T-helper 1 cell (primary cell): ENCODE measurements at regions not wholly inside any gene's neighbourhood (a gene's known extent, or its start where the extent isn't known, plus 50 kb on each side); places are given as distances from the start of the nearest gene placed in this dataset.
"Not testable (repeated sequence)": the region's sequence is repeated elsewhere in the genome, so short reads cannot be mapped to it uniquely, and the experiment has no call there.

Source experiments
- DNase-seq, 5 donors: peaks; one replicate each; pipeline ENCODE4 v3.0.0-alpha.2; 2012 to 2020

DNA sequence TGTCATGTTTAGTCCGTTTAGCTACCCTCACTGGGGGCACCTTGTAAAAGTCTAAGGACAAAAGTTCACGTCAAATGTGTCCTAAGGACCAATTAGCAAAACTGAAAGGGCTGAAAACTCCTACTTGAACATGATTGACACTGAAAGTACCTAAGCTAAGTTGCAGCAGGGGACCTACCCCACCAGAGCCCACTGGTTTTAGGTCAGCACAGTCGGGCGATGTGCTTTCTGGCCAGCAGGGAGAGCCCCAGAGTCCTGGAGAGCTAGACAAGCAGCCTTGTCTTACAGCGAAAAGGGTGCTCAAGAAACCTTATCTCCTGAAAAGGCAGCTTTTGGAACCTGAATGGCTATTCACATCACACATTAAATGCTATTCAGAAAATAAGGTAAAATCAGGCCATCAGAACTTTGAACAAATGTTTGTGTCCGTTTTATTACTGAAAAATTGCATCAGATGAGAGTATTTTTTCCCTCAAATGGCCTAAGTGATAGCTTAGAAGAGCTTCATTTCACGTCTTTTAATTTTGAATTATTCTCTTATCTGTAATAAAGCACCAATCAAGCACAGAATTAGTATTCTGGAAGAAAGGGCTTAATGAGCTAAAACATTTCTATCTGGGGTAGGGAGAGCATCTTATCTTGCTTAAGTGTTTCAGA, 52.2 kb upstream of the MKI67 start:
- DNase-seq: peak in 4 of 5 donors; percentile 11 to 72 (median 15)

DNA sequence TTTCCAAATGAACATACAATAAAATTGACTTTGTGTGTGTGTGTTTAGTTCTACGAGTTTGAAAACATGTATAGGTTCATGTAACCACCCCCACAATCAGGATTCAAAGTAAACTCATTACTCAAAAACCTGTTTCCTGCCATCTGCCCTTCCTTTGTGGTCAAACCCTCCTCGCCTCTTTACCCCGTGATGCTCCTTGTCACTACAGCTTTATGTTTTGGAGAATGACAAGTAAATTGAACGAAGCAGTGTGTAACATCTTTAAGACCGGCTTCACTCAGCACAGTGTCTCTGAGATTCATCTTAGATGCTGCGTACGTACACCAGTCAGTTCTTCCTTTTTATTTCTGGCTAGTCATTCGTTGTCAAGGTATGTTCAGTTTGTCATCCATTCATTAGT, 54.6 kb upstream of the MKI67 start:
- DNase-seq: peak in 3 of 5 donors; percentile 5 to 92 (median 22)

DNA sequence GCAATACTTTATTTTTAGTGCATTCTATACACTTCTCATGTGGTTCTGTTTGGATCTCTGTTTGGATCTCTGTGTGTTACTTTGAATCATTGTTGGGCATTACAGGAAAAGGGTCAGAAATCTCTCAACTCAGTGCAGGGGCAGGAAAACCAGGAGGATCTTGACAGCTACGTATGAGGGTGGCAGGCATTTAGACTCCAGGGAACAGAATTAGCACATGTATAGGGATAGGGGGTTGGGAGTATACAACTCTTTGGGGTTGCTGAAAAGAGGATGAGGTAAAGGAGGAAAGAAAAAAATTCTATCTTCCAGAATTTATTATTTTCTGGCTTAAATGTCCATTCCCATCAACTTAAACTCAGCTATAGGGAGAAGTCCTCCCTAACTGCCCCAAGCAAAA, 59.4 kb upstream of the MKI67 start:
- no peak for DNase-seq

DNA sequence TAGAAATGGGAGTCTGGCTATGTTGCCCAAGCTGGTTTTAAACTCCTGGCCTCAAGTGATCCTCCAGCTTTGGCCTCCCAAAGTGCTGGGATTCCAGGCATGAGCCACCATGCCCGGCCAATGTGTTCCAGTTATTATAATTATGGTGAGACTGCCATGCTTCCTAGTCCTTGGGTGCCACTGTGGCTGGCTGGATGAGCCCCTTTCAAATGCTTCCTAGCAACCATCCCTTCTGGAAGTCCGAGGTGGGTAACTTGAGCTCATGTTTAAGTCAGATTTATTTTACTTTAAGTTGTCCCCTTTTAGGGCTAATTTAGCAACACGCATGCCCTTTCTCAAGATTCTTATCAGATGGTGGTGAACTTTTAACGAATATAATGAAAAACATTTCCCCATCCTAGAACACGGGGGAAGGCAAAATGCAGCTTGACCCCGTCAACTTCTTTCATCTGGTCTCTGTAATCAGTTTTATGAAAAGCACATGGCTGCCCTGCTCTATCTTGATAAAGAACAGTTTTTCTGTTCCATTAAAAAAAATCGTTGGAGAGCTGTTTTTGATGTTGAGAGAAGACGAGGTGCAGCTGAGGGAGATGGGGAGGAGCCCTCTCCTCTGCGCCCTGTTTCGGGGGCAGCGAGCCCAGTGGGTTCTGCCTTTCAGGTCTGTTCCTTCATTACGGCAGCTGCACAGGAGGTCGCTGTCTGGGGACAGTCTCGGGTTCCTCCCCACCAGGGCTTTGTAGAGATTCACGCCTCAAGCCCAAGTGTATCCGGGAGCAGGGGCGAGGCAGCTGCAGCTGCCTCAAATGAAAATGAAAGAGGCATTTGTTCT, 61.0 kb upstream of the MKI67 start:
- DNase-seq: peak in 1 of 5 donors; percentile 69

DNA sequence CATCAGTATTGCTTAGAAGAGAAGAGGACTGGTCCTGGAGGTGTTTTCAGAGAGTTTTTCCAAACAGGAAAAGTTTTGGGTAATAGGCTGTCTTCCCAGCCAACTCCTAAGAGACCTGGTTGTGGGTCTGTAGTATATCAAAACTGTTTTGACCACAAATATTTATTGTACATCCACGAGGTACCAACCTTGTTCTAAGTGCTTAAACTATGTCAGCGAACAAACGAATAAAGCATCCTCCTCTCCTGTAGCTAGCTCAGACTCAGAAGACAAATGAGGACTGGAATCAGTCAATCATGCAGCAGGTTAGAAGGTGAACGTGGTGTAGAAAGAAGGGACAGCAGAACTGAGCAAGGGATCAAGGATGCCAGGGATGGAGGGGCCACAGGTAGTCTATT, 61.6 kb upstream of the MKI67 start:
- no peak for DNase-seq

DNA sequence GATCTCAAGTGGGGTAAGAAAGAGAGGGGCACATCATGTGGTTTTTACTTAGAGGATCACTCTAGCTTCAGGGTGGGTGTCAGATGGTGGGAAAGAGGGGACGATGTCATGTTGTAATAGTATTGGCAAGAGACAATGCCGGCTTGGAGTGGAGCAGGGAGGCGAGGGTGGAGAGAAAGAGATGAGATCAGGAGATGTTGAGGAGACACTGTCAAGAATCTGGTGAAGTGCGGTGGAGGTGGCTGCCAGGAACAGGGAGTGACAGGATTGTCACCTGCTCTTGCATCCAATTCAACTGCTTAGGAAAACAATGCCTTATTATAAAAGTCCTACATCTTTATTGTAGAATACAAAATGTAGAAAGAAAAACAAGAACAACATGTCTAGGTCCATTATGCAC, 63.0 kb upstream of the MKI67 start:
- DNase-seq: no peak

DNA sequence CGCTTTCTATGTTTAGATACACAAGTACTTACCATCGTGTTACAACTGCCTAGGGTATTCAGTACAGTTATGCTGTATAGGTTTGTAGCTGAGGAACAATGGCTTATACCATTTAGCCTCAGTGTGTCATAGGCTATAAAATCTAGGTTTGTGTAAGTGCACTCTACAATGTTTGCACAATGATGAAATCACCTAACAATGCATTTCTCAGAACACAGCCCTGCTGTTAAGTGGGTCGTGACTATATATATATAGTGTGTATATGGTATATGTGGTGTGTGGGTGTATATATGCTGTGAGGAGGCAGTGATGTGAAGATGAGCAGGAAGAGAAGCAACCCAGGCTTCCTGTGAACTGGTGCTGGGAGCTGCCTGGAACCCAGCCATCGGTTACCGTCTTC, 65.6 kb upstream of the MKI67 start:
- DNase-seq: no peak

DNA sequence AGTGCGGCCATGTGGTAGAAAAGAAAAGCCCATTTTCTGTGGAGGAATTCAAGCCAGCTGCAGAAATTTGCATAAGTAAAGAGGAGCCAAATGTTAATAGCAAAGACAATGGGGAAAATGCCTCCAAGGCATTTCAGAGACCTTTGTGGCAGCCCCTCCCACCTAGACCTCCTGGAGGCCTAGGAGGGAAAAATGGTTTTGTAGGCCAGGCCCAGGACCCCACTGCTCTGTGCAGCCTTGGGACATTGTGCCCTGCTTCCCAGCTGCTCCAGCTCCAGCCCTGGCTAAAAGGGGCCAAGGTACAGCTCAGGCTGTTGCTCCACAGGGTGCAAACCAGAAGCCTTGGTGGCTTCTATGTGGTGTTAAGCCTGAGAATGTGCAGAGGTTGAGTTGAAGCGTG, 75.6 kb upstream of the MKI67 start:
- DNase-seq: not testable (repeated sequence)

DNA sequence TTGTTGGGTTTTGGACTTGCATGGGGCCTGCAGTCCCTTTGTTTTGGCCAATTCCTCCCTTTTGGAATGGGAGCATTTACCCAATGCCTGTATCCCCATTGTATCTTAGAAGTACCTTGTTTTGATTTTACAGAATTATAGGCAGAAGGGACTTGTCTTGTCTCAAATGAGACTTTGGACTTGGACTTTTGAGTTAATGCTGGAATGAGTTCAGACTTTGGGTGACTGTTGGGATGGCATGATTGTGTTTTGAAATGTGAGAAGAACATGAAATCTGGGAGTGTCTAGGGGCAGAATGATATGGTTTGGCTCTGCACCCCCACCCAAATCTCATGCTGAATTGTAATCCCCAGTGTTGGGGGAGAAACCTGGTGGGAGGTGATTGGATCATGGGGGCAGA, 76.8 kb upstream of the MKI67 start:
- no peak for DNase-seq

DNA sequence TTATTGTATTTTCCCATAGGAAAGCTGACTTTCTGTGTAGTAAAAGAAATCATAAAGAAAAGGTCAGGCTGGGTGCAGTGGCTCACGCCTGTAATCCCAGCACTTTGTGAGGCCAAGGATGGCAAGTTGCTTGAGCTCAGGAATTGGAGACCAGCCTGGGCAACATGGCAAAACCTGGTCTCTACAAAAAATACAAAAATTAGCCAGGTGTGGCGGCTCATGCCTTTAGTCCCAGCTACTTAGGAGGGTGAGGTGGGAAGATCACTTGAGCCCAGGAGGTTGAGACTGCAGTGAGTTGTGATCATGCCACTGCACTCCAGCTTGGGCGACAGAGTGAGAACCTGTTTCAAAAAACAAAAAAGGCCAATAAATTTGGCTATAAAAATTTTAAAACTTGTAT, 79.4 kb upstream of the MKI67 start:
- not testable (repeated sequence) for DNase-seq

DNA sequence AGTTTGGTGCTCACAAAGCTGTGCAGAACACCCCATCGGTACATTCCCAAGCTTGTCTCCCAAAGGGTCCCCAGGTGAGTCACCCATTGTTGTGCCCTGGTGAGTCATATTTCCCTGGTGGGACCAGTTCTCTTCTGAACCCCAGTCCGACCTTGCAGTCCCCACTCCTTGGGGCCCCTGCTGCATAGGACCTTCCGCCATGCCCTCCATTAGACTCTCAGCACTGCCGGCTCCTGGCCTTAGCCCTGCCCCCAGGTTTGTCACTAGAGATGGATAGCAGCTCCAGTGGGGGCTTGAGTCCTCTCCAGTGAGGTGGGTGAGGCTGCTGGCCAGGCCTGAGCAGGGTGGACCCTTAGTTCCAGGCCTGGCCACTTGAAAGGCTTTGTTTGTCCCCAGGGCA, 80.5 kb upstream of the MKI67 start:
- DNase-seq: no peak

DNA sequence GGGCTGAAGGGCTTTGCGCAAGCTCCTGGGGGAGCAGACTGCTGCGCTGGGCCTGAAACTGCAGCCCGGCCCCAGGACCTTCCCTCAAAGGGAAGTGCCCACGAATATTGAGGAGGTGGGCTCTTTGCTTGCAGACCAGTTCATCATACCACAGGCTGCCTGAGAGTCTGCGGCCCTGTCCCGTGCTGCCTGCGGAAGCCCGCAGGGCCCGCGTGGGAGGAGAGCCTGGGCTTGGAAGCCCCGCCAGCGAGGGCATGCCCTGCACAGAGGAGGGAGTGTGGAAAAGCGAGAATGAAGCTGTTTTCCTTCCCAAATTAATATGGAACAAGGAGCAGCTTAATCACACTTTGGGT, 83.6 kb upstream of the MKI67 start:
- no peak for DNase-seq

DNA sequence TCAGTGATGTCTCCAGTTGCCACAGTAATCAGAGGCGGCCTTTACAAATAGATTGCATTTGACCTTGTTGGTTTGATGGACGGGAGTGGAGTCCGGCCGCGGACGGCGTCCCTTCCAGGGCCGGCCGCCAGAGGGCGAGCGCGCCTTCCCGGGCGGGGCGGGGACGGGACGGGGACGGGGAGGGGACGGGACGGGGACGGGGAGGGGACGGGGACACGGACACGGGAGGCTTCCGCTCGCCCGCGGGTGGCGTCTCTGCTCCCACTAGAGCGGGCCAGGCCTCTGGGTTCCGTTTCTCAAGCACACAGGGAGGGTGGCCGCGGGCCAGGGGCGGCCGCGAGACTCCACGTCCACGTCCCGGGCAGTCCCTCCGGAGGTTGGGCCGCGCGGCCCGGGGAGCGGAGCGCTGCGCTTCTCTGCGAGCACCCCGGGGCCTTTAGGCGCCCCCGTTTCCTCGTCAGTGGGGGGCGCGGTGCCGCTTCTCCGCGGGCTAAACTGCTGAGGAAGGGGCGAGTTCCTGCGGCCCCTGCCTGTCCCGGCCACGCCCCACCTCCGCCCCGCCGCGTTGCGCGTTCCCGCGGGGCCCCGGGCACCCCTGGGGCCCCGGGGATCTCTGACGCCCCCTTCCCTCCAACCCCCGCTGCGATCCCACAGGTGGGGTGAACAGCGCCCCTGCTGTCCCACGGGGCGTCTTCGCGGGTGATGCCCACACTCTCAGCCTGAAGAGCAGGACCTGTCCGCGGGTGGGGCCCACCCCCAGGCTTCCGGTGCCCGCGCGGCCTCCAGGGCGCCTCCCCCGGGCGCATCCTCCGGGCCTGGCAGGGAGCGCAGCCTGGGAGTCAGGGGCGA, 84.2 kb upstream of the MKI67 start:
- peak; percentile 57 to 74 (median 69) for DNase-seq

DNA sequence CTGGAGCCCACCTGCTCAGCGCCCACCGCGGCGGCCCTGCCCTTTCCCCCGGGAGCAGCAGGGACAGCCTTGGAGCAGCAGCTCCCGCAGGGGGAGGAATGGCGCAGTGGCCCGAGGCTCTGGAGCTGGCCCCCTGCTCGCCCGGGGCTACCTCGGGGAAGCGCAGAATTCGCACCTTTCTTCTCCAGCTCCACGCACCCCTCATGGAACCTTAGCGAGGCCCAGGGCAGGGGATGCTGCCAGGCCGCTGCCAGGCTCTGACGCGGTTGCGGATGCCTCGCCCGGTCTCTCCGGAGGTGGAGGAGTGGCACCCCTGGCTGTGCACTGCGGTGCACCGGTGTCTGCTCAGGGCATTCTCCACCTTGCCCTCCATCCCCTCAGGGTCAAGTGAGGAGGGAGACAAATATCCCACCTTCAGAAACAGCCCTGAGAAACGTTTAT, 84.9 kb upstream of the MKI67 start:
- DNase-seq: no peak

DNA sequence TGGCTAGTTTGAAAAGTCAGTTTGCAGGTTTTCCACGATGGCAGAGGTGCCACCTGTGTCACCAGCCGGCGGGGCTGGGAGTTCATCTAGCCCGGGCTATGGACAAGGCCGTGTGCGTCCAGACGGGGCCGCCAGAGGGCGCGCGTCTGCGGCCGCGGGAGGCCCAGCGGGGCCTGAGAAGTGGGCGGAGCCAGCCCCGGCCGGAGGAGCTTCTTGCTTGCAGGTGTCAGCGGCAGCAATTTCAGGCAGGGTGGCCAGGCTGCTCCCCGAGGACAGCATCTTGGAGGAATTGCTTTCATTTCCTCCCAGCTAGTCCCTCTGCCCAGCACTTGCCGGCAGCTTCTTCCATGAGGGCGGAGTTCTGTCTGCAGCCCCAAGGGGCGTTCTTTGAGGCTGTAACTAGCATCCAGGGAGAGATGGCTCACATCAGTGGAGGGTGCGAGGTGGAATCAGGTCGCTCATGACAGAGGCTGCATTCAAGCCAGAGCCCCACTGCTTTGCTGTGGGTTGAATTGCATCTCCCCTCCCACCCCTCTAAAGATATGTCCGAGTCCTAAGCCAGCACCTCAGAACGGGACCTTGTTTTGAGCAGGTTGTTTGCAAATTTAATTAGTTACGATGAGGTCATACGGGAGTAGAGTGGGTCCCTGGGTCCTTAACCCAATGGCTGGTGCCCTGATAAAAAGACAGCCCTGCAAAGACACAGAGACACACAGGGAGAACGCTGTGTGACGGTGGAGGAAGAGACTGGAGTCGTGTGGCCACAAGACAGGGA, 85.9 kb upstream of the MKI67 start:
- peak; percentile 66 to 85 (median 75) for DNase-seq

DNA sequence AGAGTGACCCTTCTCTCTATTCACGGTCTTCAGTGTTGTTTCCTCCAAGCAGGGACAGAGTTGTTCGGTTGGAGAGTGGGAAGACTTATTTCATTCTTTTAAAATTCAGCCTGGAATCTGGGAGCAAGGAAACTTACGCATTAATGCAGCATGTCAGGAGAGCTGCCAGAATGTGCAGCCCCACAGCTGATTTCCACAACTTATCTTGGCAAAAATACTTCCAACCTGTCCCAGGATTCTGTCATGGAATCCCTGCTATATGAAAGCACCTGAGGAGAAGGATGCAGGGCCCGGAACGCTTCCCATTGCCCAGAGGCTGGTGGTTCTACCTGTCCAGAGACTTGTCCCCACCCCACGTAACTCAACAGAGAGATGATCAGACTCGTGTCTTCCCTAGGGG, 86.9 kb upstream of the MKI67 start:
- no peak for DNase-seq

DNA sequence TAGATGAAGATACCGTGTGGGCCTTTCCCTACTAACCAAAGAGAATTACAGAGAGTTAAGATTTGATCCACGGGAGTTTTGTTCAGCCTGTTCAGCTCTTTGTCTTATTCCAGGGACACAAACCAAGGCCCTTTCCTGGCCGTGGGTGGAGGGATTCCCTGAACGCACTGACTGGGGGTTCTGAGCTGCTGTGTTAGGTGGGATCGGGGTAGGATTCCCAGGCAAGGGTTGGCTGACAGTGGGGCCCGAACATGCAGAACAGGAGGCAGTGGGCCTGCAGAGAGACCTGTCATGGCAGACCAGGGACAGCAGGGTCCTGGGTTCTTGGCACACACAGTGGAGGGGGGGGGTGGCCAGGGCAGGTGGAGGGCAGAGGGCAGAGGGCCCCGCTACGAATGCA, 89.5 kb upstream of the MKI67 start:
- DNase-seq: no peak

DNA sequence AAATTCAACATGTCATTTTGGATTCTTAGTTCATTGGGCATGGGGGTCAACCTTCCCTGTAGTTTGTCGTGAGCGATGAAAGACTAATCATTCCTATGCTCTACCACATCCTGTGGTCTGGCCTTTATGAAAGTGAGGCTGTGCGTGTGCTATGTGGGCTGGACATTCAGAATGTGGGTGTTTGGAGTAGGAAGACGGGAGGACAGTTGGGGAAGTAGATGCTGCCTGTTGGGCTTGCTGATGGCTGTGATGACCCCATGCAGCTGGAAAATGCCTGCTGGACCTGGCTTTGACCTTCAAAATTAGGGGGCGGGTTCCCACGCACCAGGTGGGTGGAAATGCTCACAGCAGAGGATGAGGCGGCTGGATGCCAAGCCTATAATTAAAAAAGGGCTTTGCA, 90.9 kb upstream of the MKI67 start:
- no peak for DNase-seq

DNA sequence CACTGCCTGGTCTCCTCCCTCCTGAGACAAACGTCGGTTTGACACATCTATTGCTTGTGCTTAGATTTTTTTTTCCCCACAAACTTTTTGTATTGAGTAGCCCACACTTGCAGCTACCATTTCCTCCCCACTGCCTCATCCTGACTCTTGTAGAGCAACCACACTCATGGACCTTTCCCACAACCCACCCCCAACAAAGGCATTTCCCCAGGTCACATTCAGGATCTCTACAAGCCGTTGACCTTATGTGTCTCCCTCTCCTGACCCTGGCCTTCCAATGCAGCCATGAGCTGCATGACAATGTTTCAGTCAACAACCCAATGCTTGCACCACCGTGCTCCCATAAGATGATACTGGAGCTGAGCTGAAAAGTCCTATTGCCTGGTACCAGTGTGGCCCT, 91.9 kb upstream of the MKI67 start:
- DNase-seq: no peak

DNA sequence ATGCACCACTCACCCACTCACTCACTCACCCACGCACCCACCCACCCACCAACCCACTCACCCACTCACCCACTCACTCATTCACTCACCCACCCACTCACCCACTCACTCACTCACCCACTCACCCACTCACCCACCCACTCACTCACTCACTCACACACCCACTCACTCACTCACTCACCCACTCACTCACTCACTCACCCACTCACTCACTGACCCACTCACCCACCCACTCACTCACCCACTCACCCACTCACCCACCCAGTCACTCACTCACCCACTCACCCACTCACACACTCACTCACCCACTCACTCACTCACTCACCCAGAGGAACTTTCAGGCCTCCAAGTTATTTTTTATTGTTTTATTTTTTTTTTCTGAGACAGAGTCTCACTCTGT, 93.1 kb upstream of the MKI67 start:
- DNase-seq: no peak

DNA sequence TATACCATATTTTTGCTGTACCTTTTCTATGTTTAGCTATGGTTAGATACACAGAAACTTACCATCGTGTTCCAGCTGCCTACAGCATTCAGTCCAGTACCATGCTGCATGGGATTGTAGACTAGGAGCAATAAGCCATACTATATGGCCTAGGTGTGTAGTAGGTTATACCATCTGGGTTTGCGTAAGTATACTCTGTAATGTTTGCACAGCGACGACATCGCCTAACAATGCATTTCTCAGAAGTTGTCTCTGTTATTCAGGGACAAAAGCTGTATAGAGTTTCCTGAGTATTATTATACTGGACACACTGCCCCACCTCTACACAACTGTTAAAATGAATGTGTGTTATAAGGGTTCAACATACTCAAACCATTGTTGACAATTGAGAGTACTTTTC, 93.8 kb upstream of the MKI67 start:
- DNase-seq: no peak

DNA sequence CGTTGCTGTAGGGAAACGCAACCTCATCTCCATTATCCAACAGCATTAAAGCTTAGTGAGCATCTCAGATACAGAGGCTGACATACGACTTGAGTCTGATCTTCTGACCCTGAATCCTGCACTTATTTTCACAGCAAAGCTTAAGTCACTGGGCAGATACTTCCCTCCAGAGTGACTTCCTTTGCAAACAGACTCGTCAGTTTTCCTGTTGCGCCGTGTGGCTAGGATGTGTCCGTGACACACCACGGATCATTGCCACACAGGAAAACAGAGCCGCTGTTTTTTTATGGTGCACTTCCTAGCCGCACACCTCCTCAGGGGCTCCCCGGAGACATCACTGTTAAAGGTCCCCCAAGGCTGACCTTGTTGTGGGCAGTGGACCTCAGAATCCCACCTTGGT, 94.9 kb upstream of the MKI67 start:
- DNase-seq: no peak

DNA sequence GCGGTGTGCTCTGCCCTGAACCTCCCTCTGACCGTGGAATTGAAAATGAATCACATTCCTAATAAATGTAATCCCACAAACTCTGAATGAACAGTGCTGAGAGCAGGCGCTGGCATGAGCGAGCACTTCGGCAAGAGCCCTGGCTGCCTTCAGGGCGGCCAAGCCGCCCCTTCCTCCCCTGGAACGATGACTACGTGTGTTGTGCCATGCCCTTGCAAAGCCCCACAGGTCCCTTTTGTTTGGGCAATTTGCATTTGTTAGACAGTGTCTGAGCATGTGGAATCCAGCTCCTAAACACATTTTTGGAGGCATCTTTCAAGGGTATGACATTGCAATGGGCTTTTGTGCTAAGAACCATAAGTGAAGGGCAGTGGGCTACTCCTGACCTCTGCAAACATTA, 95.6 kb upstream of the MKI67 start:
- DNase-seq: no peak
